OCI-LY3 (cell line): ENCODE measurements at regions not wholly inside any gene's neighbourhood (a gene's known extent, or its start where the extent isn't known, plus 50 kb on each side); places are given as distances from the start of the nearest gene placed in this dataset.

Experiments
- H2AFZ ChIP-seq: fragments of 200-600, 300-600 bp; shearing (Covaris generic); 2 replicates; pipeline ENCODE4 v1.6.0; 2014; ENCODE audit warnings: antibody characterized with exemption, low read depth, low read length
- H3K27ac ChIP-seq: fragments of 200-600, 300-600 bp; sonication (generic); 2 replicates; pipeline ENCODE4 v1.5.1; 2014; ENCODE audit warnings: mild to moderate bottlenecking, low read length, moderate library complexity, mixed read lengths
- H3K27me3 ChIP-seq: fragments of 200-600, 300-600 bp; sonication (generic); 2 replicates; pipeline ENCODE4 v1.6.1; 2014; ENCODE audit warnings: low read depth, low read length, mixed read lengths
- H3K36me3 ChIP-seq: fragments of 200-600, 300-600 bp; sonication (generic); replicated peaks from 2 replicates; pipeline ENCODE3; 2014; ENCODE audit warnings: low read depth, low read length, mixed read lengths
- H3K4me1 ChIP-seq: fragments of 300-600, 200-600 bp; sonication (generic); 2 replicates; pipeline ENCODE4 v1.6.1; 2014; ENCODE audit warnings: low read length, mixed read lengths
- H3K4me2 ChIP-seq: fragments of 200-600, 300-600 bp; sonication (generic); 2 replicates; pipeline ENCODE4 v1.6.1; 2014; ENCODE audit warnings: low read length, mixed read lengths
- H3K4me3 ChIP-seq: fragments of 300-600, 200-600 bp; sonication (generic); 2 replicates; pipeline ENCODE4 v1.5.1; 2014; ENCODE audit warnings: antibody characterized with exemption, mild to moderate bottlenecking, low read length, moderate library complexity
- H3K79me2 ChIP-seq: fragments of 300-600, 200-600 bp; shearing (Covaris generic); 2 replicates; pipeline ENCODE4 v1.6.1; 2014; ENCODE audit warnings: mild to moderate bottlenecking, low read length, mixed read lengths
- H3K9ac ChIP-seq: fragments of 300-600, 200-600 bp; shearing (Covaris generic); 2 replicates; pipeline ENCODE4 v1.6.0; 2014; ENCODE audit warnings: mild to moderate bottlenecking, low read length, moderate library complexity
- H3K9me3 ChIP-seq: fragments of 200-600, 300-600 bp; shearing (Covaris generic); 2 replicates; pipeline ENCODE4 v1.6.1; 2014; ENCODE audit warnings: low read length, mixed read lengths; ENCODE audit not compliant: insufficient read depth
- H4K20me1 ChIP-seq: fragments of 200-600, 300-600 bp; sonication (generic); 2 replicates; pipeline ENCODE4 v1.6.1; 2016; ENCODE audit warnings: low read length, mixed read lengths; ENCODE audit not compliant: insufficient read depth
- CTCF ChIP-seq: fragments of 200-600, 300-600 bp; sonication (generic); IDR thresholded peaks from 2 replicates; pipeline ENCODE4 v1.5.1; 2014; ENCODE audit warnings: antibody characterized with exemption, low read length, low read depth
- EZH2phosphoT487 ChIP-seq: fragments of 200-600 bp; shearing (Covaris generic); IDR thresholded peaks from 2 replicates; pipeline ENCODE4 v1.6.1; 2018; ENCODE audit warnings: antibody characterized with exemption, mixed run types, low read depth

GRCh38 chr20:6914986-6915385 lies 147.5 kb downstream of the BMP2 start:
- Histone ChIP-seq H3K4me3 (no peak overlapping the region), H3K4me1 (no peaks in the 10 kb centered on the region), H2AFZ (no peak overlapping the region), H3K36me3 (no peaks in the 10 kb centered on the region), H3K27me3 (no peaks in the 10 kb centered on the region), H4K20me1 (no peaks in the 10 kb centered on the region), H3K9me3 (no peaks in the 10 kb centered on the region), H3K27ac (no peak overlapping the region), H3K4me2 (no peak overlapping the region), H3K79me2 (no peaks in the 10 kb centered on the region), H3K9ac (no peak overlapping the region)
- TF ChIP-seq CTCF (no peak), EZH2phosphoT487 (no peak)

GRCh38 chr20:6916938-6917337 lies 149.5 kb downstream of the BMP2 start:
- H3K4me1 ChIP-seq = no peaks in the 10 kb centered on the region
- H3K36me3 ChIP-seq = no peaks in the 10 kb centered on the region
- H3K27me3 ChIP-seq = no peaks in the 10 kb centered on the region
- H3K4me2 ChIP-seq = no peak overlapping the region
- H3K79me2 ChIP-seq = no peaks in the 10 kb centered on the region
- no peak overlapping the region for H3K9ac ChIP-seq
- no peak overlapping the region for H3K4me3 ChIP-seq
- no peak overlapping the region for H2AFZ ChIP-seq
- H3K27ac ChIP-seq = no peak overlapping the region
- no peaks in the 10 kb centered on the region for H4K20me1 ChIP-seq
- no peaks in the 10 kb centered on the region for H3K9me3 ChIP-seq
- TF ChIP-seq CTCF (no peak), EZH2phosphoT487 (no peak)

GRCh38 chr20:6919792-6920468 lies 152.4 kb downstream of the BMP2 start:
- TF ChIP-seq EZH2phosphoT487 = no peak
- Histone ChIP-seq H3K27ac (no peak overlapping the region), H3K4me1 (no peaks in the 10 kb centered on the region), H3K9ac (no peak overlapping the region), H3K36me3 (no peaks in the 10 kb centered on the region), H3K4me2 (no peak overlapping the region), H3K27me3 (no peaks in the 10 kb centered on the region), H4K20me1 (no peaks in the 10 kb centered on the region), H3K79me2 (no peaks in the 10 kb centered on the region), H2AFZ (no peak overlapping the region), H3K9me3 (no peaks in the 10 kb centered on the region), H3K4me3 (no peak overlapping the region)

- H3K4me2 ChIP-seq = no peak overlapping the region
- no peaks in the 10 kb centered on the region for H3K27me3 ChIP-seq
Measured at GRCh38 chr20:6920991-6921613, 153.6 kb downstream of the BMP2 start.

More at GRCh38 chr20:6920991-6921613, 153.6 kb downstream of the BMP2 start:
- H3K4me3 ChIP-seq = no peak overlapping the region
- H3K27ac ChIP-seq = no peak overlapping the region
- H4K20me1 ChIP-seq = no peaks in the 10 kb centered on the region
- no peak overlapping the region for H2AFZ ChIP-seq
- H3K4me1 ChIP-seq = no peaks in the 10 kb centered on the region
- TF ChIP-seq CTCF (no peak), EZH2phosphoT487 (no peak)
- H3K36me3 ChIP-seq = no peaks in the 10 kb centered on the region
- H3K79me2 ChIP-seq = no peaks in the 10 kb centered on the region
- H3K9me3 ChIP-seq = no peaks in the 10 kb centered on the region
- no peak overlapping the region for H3K9ac ChIP-seq
